H1 (cell line): ENCODE measurements at regions not wholly inside any gene's neighbourhood (a gene's known extent, or its start where the extent isn't known, plus 50 kb on each side); places are given as distances from the start of the nearest gene placed in this dataset.

Experiments
- CTCF ChIA-PET: fragments of 300-600 bp; sonication (Branson Sonifier 250); formaldehyde crosslinking; loops from one replicate; lab custom pipeline; 2021; ENCODE audit not compliant: partially characterized antibody; lab: Charles Lee
- POLR2A ChIA-PET: fragments of 300-600 bp; sonication (Branson Sonifier 250); formaldehyde crosslinking; loops from one replicate; lab custom pipeline; 2021; ENCODE audit warnings: inconsistent platforms; ENCODE audit not compliant: partially characterized antibody; lab: Charles Lee
- DNase-seq, 2 experiments: peaks; one replicate each; pipeline versions ENCODE4 v3.0.0 to v3.0.0-alpha.2; 2010 to 2022; ENCODE audit warnings: low spot score in 2 of 2, low read depth in 1 of 2, mixed read lengths in 1 of 2
- FAIRE-seq: peaks from 2 replicates; lab custom pipeline; 2011; peaks lifted over from hg19 to GRCh38; lab: Jason Lieb, UNC
- H2AFZ ChIP-seq: 2 replicates; pipeline ENCODE4 v1.8.1; 2012; ENCODE audit warnings: low read length, inconsistent platforms
- H2AK5ac ChIP-seq: 2 replicates; pipeline ENCODE4 v1.6.1; 2013; ENCODE audit warnings: low read depth, low read length
- H2BK120ac ChIP-seq: replicated peaks from 2 replicates; pipeline ENCODE3; 2013; ENCODE audit warnings: low read depth, low read length, inconsistent platforms
- H2BK12ac ChIP-seq: 2 replicates; pipeline ENCODE4 v1.6.1; 2013; ENCODE audit warnings: low read depth, low read length
- H2BK15ac ChIP-seq: 2 replicates; pipeline ENCODE4 v1.6.1; 2013; ENCODE audit warnings: low read length
- H2BK20ac ChIP-seq: 2 replicates; pipeline ENCODE4 v1.6.1; 2013; ENCODE audit warnings: low read length
- H2BK5ac ChIP-seq: 2 replicates; pipeline ENCODE4 v1.6.1; 2013; ENCODE audit warnings: low read depth, low read length
- H3K14ac ChIP-seq: 2 replicates; pipeline ENCODE4 v1.6.1; 2013; ENCODE audit warnings: inconsistent platforms; ENCODE audit not compliant: insufficient read length
- H3K18ac ChIP-seq: 2 replicates; pipeline ENCODE4 v1.6.1; 2013; ENCODE audit warnings: low read length; ENCODE audit errors: extremely low read depth
- H3K23ac ChIP-seq: 2 replicates; pipeline ENCODE4 v1.6.1; 2013; ENCODE audit warnings: inconsistent platforms; ENCODE audit not compliant: insufficient read length
- H3K23me2 ChIP-seq: 2 replicates; pipeline ENCODE4 v1.6.1; 2013; ENCODE audit warnings: low read depth, low read length
- H3K27ac ChIP-seq: 2 replicates; pipeline ENCODE4 v1.6.1; 2011; ENCODE audit warnings: low read depth, low read length, inconsistent platforms
- H3K27me3 ChIP-seq, 4 experiments: replicated peaks in 1 of 4; 1 replicate in 1 of 4; 2 replicates in 3 of 4; pipeline versions ENCODE4 v1.6.1 to v1.8.1; 2011 to 2013; ENCODE audit warnings: low read length in 3 of 4, mild to moderate bottlenecking in 3 of 4, inconsistent platforms in 2 of 4, mixed read lengths in 2 of 4, moderate library complexity in 1 of 4; ENCODE audit not compliant: control insufficient read depth in 3 of 4, insufficient read depth in 3 of 4; ENCODE audit errors: extremely low read depth in 1 of 4
- H3K36me3 ChIP-seq, 4 experiments: 2 replicates each; pipeline versions ENCODE4 v1.6.1 to v1.8.1; 2011 to 2013; ENCODE audit warnings: mild to moderate bottlenecking in 4 of 4, low read length in 3 of 4, moderate library complexity in 2 of 4, control low read depth in 1 of 4, inconsistent platforms in 1 of 4; ENCODE audit not compliant: insufficient read depth in 4 of 4, control insufficient read depth in 2 of 4
- H3K4ac ChIP-seq: replicated peaks from 2 replicates; pipeline ENCODE3; 2013; ENCODE audit warnings: low read length, low read depth, mixed read lengths, inconsistent platforms; ENCODE audit not compliant: insufficient read length
- H3K4me1 ChIP-seq, 4 experiments: replicated peaks in 1 of 4; 1 replicate in 1 of 4; 2 replicates in 3 of 4; pipeline versions ENCODE4 v1.6.1 to v1.8.1; 2011 to 2013; ENCODE audit warnings: low read length in 3 of 4, inconsistent platforms in 2 of 4, mixed read lengths in 1 of 4; ENCODE audit not compliant: insufficient read depth in 4 of 4, control insufficient read depth in 3 of 4
- H3K4me2 ChIP-seq, 2 experiments: 2 replicates each; pipeline versions ENCODE4 v1.6.1 to v1.8.1; 2011 to 2013; ENCODE audit warnings: low read depth in 2 of 2, low read length in 2 of 2, control low read depth in 1 of 2, inconsistent platforms in 1 of 2, mild to moderate bottlenecking in 1 of 2; ENCODE audit not compliant: insufficient read depth in 1 of 2
- H3K4me3 ChIP-seq, 4 experiments: fragments of 200-600, 300-600 bp in 1 of 4; sonication (generic), shearing (Covaris generic), sonication (Bioruptor Twin) in 1 of 4; 2 replicates each; pipeline versions ENCODE4 v1.5.1 to v1.8.1; 2011 to 2016; ENCODE audit warnings: low read length in 4 of 4, low read depth in 3 of 4, control low read depth in 2 of 4, inconsistent platforms in 2 of 4, mild to moderate bottlenecking in 2 of 4, mixed read lengths in 1 of 4, moderate library complexity in 1 of 4; ENCODE audit not compliant: insufficient read depth in 2 of 4; ENCODE audit errors: extremely low read depth in 1 of 4
- H3K56ac ChIP-seq: replicated peaks from 2 replicates; pipeline ENCODE3; 2013; ENCODE audit warnings: low read depth, mild to moderate bottlenecking, mixed read lengths, low read length, inconsistent platforms; ENCODE audit not compliant: insufficient read length
- H3K79me1 ChIP-seq: 2 replicates; pipeline ENCODE4 v1.6.1; 2013; ENCODE audit warnings: low read depth, low read length, control low read depth
- H3K79me2 ChIP-seq, 2 experiments: 2 replicates each; pipeline versions ENCODE4 v1.6.1 to v1.8.1; 2012 to 2013; ENCODE audit warnings: low read length in 2 of 2, mild to moderate bottlenecking in 2 of 2, inconsistent platforms in 1 of 2; ENCODE audit not compliant: insufficient read depth in 2 of 2, control insufficient read depth in 1 of 2
- H3K9ac ChIP-seq, 4 experiments: replicated peaks in 1 of 4; 1 replicate in 1 of 4; 2 replicates in 3 of 4; pipeline versions ENCODE4 v1.6.1 to v1.8.1; 2011 to 2013; ENCODE audit warnings: low read depth in 3 of 4, low read length in 3 of 4, control low read depth in 2 of 4, mild to moderate bottlenecking in 2 of 4, moderate library complexity in 2 of 4, inconsistent platforms in 1 of 4; ENCODE audit errors: extremely low read depth in 1 of 4
- H3K9me3 ChIP-seq, 2 experiments: 2 replicates each; pipeline versions ENCODE4 v1.6.1 to v1.8.1; 2012 to 2013; ENCODE audit warnings: mild to moderate bottlenecking in 2 of 2, moderate library complexity in 2 of 2, control low read depth in 1 of 2, inconsistent platforms in 1 of 2, low read depth in 1 of 2, low read length in 1 of 2, mixed read lengths in 1 of 2; ENCODE audit not compliant: insufficient read depth in 2 of 2
- H4K20me1 ChIP-seq, 2 experiments: replicated peaks in 1 of 2; 2 replicates each; pipeline versions ENCODE3 to v1.8.1; 2011 to 2013; ENCODE audit warnings: inconsistent platforms in 2 of 2, low read length in 2 of 2, mild to moderate bottlenecking in 1 of 2; ENCODE audit not compliant: insufficient read depth in 2 of 2, control insufficient read depth in 1 of 2
- H4K5ac ChIP-seq: 2 replicates; pipeline ENCODE4 v1.6.1; 2013; ENCODE audit warnings: low read length, low read depth, mixed read lengths, inconsistent platforms; ENCODE audit not compliant: insufficient read length
- H4K8ac ChIP-seq: 2 replicates; pipeline ENCODE4 v1.8.0; 2013; ENCODE audit warnings: mild to moderate bottlenecking, moderate library complexity, low read length, inconsistent platforms; ENCODE audit not compliant: insufficient read depth; ENCODE audit errors: extremely low read depth
- H4K91ac ChIP-seq: replicated peaks from 2 replicates; pipeline ENCODE3; 2013; ENCODE audit warnings: low read length, mixed read lengths, inconsistent platforms; ENCODE audit not compliant: insufficient read length
- ASH2L ChIP-seq: fragments of 200-600, 300-600 bp; sonication (generic); IDR thresholded peaks from one replicate; pipeline ENCODE4 v1.7.1; 2017; ENCODE audit warnings: low read length
- CTCF ChIP-seq, 3 experiments: IDR thresholded peaks; 1 replicate in 2 of 3; 2 replicates in 1 of 3; pipeline versions ENCODE4 v1.5.1 to v1.6.1; 2011; ENCODE audit warnings: low read length in 3 of 3, mild to moderate bottlenecking in 3 of 3, inconsistent platforms in 2 of 3, low read depth in 1 of 3, moderate library complexity in 1 of 3; ENCODE audit not compliant: insufficient read depth in 1 of 3; ENCODE audit errors: control extremely low read depth in 1 of 3
- MAX ChIP-seq: IDR thresholded peaks from 2 replicates; pipeline ENCODE4 v1.6.1; 2012; ENCODE audit warnings: inconsistent platforms
- RAD21 ChIP-seq, 2 experiments: IDR thresholded peaks in 1 of 2; conservative IDR thresholded peaks in 1 of 2; 2 replicates each; pipeline ENCODE4 v1.6.1; 2011; ENCODE audit warnings: low read depth in 2 of 2, low read length in 2 of 2, improper control_type of control experiment in 1 of 2, inconsistent platforms in 1 of 2, mild to moderate bottlenecking in 1 of 2, moderate library complexity in 1 of 2
- SP4 ChIP-seq: IDR thresholded peaks from 2 replicates; pipeline ENCODE4 v1.6.1; 2012; ENCODE audit warnings: low read length, inconsistent platforms
- TAF1 ChIP-seq: IDR thresholded peaks from 2 replicates; pipeline ENCODE4 v1.6.1; 2011; ENCODE audit warnings: mild to moderate bottlenecking, low read depth, low read length
- USF2 ChIP-seq: IDR thresholded peaks from 2 replicates; pipeline ENCODE4 v1.6.1; 2011; ENCODE audit warnings: low read length, improper control_type of control experiment
- WGBS, 2 experiments: shearing (Covaris generic) in 1 of 2; methylation state at CpG; one replicate each; pipeline versions ENCODE4 v1.1.6 to v1.1.7; 2013 to 2015; ENCODE audit warnings: low lambda C conversion rate in 2 of 2, mixed read lengths in 2 of 2, inconsistent platforms in 1 of 2, low coverage in 1 of 2, missing lambda C conversion rate in 1 of 2; ENCODE audit not compliant: insufficient replicate concordance in 2 of 2, insufficient coverage in 1 of 2, insufficient read length in 1 of 2; ENCODE audit errors: extremely low coverage in 1 of 2, missing lambda C conversion rate in 1 of 2; 5-methylcytosine and 5-hydroxymethylcytosine counted together

GRCh38 chr5:114097570-114097969 is 264.3 kb upstream of the KCNN2 start:
- no peak overlapping the region for H3K23ac ChIP-seq
- no peak overlapping the region for H3K9ac ChIP-seq
- H3K18ac ChIP-seq, result no peak overlapping the region
- H3K27me3 ChIP-seq, result no peaks in the 10 kb centered on the region
- TF ChIP-seq TAF1, result no peak
- peak; percentile 33 to 53; a peak in 3 of 4 replicates for TF ChIP-seq RAD21 (IDR thresholded peaks at IDR 0.05 in 1 of 2, conservative IDR thresholded peaks at IDR 0.05 in 1 of 2; ENCODE audit: low read depth in 2 of 2, low read length in 2 of 2)
- TF ChIP-seq USF2, result no peak
- peak in 2 of 3 experiments; percentile 18 to 40; a peak in 2 of 4 replicates for TF ChIP-seq CTCF (IDR thresholded peaks at IDR 0.05; ENCODE audit: control extremely low read depth in 1 of 3, insufficient read depth in 1 of 3, low read depth in 1 of 3, low read length in 3 of 3)
- TF ChIP-seq MAX, result no peak
- TF ChIP-seq ASH2L, result no peak
- no peak for TF ChIP-seq SP4
- TF ChIP-seq, all 59 proteins: peak for 2
- Histone ChIP-seq H3K23me2 (no peaks in the 10 kb centered on the region), H3K79me1 (no peaks in the 10 kb centered on the region), H3K27ac (no peak overlapping the region), H2AFZ (no peak overlapping the region), H2BK120ac (no peak overlapping the region), H4K20me1 (no peaks in the 10 kb centered on the region), H2AK5ac (no peak overlapping the region), H4K8ac (no peak overlapping the region), H3K4me1 (no peaks in the 10 kb centered on the region), H3K9me3 (peaks cover 3 to 10% of the 10 kb centered on the region in 2 experiments), H3K14ac (no peak overlapping the region), H3K36me3 (no peaks in the 10 kb centered on the region), H3K4ac (no peak overlapping the region), H2BK15ac (no peak overlapping the region), H2BK5ac (no peak overlapping the region), H4K5ac (no peak overlapping the region), H3K79me2 (no peaks in the 10 kb centered on the region), H3K4me3 (no peak overlapping the region), H4K91ac (no peak overlapping the region), H2BK20ac (no peak overlapping the region), H3K56ac (no peak overlapping the region), H2BK12ac (no peak overlapping the region), H3K4me2 (no peak overlapping the region)
- CTCF ChIA-PET, result interaction anchor here (0.7 to 2.3 kb wide), 24 partner anchors 8 to 971 kb away, joined by 3 to 9 read pairs (median 4); no protein-coding TSS in a partner anchor
- 91% methylated on average over 2 of the region's 2 CpGs; no CpG with 5 or more reads in 1 of the 2 experiments for WGBS, 2 experiments
- FAIRE-seq (no peak), DNase-seq (no peak)
- POLR2A ChIA-PET, result no interaction called here
